Smooth muscle cell (in vitro differentiated cells): ENCODE measurements at regions not wholly inside any gene's neighbourhood (a gene's known extent, or its start where the extent isn't known, plus 50 kb on each side); places are given as distances from the start of the nearest gene placed in this dataset.

Source experiments
- DNase-seq: peaks from one replicate; lab custom pipeline; 2025; ENCODE audit not compliant: unreplicated experiment; lab: John Stamatoyannopoulos, UW
- H2AFZ ChIP-seq: fragments of 200-600 bp; sonication (generic); 2 replicates; pipeline ENCODE4 v1.6.0; 2016; ENCODE audit warnings: antibody characterized with exemption, low read depth, mild to moderate bottlenecking
- H3F3A ChIP-seq: fragments of 200-600 bp; sonication (generic); 2 replicates; pipeline ENCODE4 v1.6.0; 2017; ENCODE audit warnings: antibody characterized with exemption, low read depth
- H3K27ac ChIP-seq: fragments of 200-600 bp; sonication (generic); 2 replicates; pipeline ENCODE4 v1.5.1; 2016; ENCODE audit warnings: low read depth, mild to moderate bottlenecking
- H3K27me3 ChIP-seq: fragments of 200-600 bp; sonication (generic); 2 replicates; pipeline ENCODE4 v1.6.1; 2016; ENCODE audit warnings: low read depth, mild to moderate bottlenecking
- H3K36me3 ChIP-seq: fragments of 200-600 bp; sonication (generic); 2 replicates; pipeline ENCODE4 v1.5.1; 2016; ENCODE audit warnings: low read depth
- H3K4me1 ChIP-seq: fragments of 200-600 bp; sonication (generic); 2 replicates; pipeline ENCODE4 v1.5.1; 2016; ENCODE audit warnings: low read depth
- H3K4me2 ChIP-seq: fragments of 200-600 bp; sonication (generic); 2 replicates; pipeline ENCODE4 v1.6.0; 2016; ENCODE audit warnings: mild to moderate bottlenecking
- H3K4me3 ChIP-seq: fragments of 200-600 bp; sonication (generic); 2 replicates; pipeline ENCODE4 v1.5.1; 2016; ENCODE audit warnings: mild to moderate bottlenecking
- H3K79me2 ChIP-seq: fragments of 200-600 bp; sonication (generic); 2 replicates; pipeline ENCODE4 v1.6.0; 2016; ENCODE audit warnings: low read depth, mild to moderate bottlenecking
- H3K9ac ChIP-seq: fragments of 200-600 bp; sonication (generic); 2 replicates; pipeline ENCODE4 v1.6.0; 2016; ENCODE audit warnings: low read depth
- H3K9me3 ChIP-seq: fragments of 200-600 bp; sonication (generic); replicated peaks from 2 replicates; pipeline ENCODE4 v1.5.1; 2016; ENCODE audit warnings: low read depth
- H4K20me1 ChIP-seq: fragments of 200-600 bp; sonication (generic); 2 replicates; pipeline ENCODE4 v1.6.0; 2016; ENCODE audit warnings: low read depth
- WGBS: methylation state at CpG from one replicate; pipeline ENCODE4 v1.1.7; 2016; ENCODE audit warnings: low lambda C conversion rate; 5-methylcytosine and 5-hydroxymethylcytosine counted together
- TF ChIP-seq, protein P1 (sequence below): fragments of 200-600 bp; sonication (generic); IDR thresholded peaks from 2 replicates; pipeline ENCODE4 v1.5.1; 2017; ENCODE audit warnings: borderline replicate concordance, mild to moderate bottlenecking, antibody characterized with exemption; ENCODE audit not compliant: insufficient read depth, poor library complexity, severe bottlenecking

DNA sequence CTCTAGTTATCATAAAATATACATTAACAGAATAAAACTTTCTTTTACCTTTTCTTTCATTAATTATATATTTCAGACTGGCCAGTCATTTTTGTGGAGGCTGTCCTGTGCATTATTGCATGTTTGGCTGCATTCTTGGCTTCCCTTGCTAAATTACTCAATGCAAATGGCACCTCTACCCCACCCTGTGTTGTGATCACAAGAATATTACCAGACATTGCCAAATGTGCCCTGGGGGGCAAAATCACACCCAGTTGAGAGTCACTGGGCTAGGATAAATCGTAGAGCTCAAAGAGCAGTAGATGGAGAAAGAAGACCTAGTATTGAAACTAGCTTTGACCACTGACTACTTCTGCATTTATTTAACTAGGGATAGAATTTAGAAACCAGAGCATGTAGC is 1257.8 kb upstream of the TENM4 start:
- Histone ChIP-seq H3K4me3 (no peak overlapping the region), H3K27ac (peak overlapping the region; percentile 75), H3K4me2 (no peak overlapping the region), H3K4me1 (no peaks in the 10 kb centered on the region), H3K9ac (no peak overlapping the region), H3K27me3 (no peaks in the 10 kb centered on the region), H3F3A (no peaks in the 10 kb centered on the region), H3K36me3 (no peaks in the 10 kb centered on the region), H3K79me2 (no peaks in the 10 kb centered on the region), H2AFZ (no peak overlapping the region), H3K9me3 (no peaks in the 10 kb centered on the region), H4K20me1 (no peaks in the 10 kb centered on the region)
- DNase-seq = no peak
- TF ChIP-seq, protein P1, sequence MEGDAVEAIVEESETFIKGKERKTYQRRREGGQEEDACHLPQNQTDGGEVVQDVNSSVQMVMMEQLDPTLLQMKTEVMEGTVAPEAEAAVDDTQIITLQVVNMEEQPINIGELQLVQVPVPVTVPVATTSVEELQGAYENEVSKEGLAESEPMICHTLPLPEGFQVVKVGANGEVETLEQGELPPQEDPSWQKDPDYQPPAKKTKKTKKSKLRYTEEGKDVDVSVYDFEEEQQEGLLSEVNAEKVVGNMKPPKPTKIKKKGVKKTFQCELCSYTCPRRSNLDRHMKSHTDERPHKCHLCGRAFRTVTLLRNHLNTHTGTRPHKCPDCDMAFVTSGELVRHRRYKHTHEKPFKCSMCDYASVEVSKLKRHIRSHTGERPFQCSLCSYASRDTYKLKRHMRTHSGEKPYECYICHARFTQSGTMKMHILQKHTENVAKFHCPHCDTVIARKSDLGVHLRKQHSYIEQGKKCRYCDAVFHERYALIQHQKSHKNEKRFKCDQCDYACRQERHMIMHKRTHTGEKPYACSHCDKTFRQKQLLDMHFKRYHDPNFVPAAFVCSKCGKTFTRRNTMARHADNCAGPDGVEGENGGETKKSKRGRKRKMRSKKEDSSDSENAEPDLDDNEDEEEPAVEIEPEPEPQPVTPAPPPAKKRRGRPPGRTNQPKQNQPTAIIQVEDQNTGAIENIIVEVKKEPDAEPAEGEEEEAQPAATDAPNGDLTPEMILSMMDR = no peak
- WGBS = 87% methylated on average over 1 of the region's 1 CpG

DNA sequence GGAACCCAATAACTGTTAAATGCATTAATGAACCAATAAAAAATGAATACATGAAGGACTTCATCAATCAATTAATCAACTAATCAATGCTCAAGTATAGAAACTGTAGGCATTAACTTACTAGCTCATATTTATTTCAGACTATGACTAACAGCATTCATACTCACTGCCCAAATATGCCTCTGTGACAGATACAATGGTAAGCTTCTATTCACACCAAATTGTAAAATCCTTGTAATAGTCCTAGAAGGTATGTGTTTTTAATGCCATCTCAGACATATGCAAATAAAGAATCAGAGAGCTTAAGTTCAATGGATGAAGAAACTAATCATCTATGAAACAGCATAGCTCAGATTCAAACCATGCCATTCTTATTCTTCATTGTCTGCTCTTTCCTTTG is 1253.6 kb upstream of the TENM4 start:
- Histone ChIP-seq H3K9me3 (no peaks in the 10 kb centered on the region), H3K27ac (no peak overlapping the region), H3F3A (no peaks in the 10 kb centered on the region), H2AFZ (no peak overlapping the region), H3K36me3 (no peaks in the 10 kb centered on the region), H3K9ac (no peak overlapping the region), H3K4me3 (no peak overlapping the region), H3K27me3 (no peaks in the 10 kb centered on the region), H3K79me2 (no peaks in the 10 kb centered on the region), H4K20me1 (no peaks in the 10 kb centered on the region), H3K4me1 (no peaks in the 10 kb centered on the region), H3K4me2 (no peak overlapping the region)
- TF ChIP-seq, protein P1 = no peak
- no peak for DNase-seq

DNA sequence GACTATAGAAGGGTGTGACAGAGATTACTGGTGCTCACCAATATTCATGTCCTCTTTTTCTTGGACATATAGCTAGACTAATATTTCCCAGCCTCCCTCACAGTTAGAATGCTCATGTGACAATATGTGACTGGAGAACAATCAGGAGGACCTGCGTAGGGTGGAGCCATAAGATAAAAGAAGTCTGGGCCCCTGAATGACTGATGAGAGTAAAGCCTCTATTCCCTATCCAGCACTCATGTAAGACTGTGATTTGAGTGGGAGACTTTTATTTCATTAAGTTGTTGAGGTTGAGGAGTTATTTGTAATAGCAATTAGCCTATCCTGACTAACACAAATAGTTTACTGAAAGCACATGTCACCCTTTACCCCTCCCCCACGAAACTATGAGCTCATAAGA is 1247.1 kb upstream of the TENM4 start:
- no peak for DNase-seq
- no peaks in the 10 kb centered on the region for H4K20me1 ChIP-seq
- H3K79me2 ChIP-seq = no peaks in the 10 kb centered on the region
- WGBS = 92% methylated on average over 2 of the region's 2 CpGs
- H2AFZ ChIP-seq = no peak overlapping the region
- no peak overlapping the region for H3K4me2 ChIP-seq
- H3K27me3 ChIP-seq = no peaks in the 10 kb centered on the region
- TF ChIP-seq, protein P1 = no peak
- no peaks in the 10 kb centered on the region for H3K36me3 ChIP-seq
- no peaks in the 10 kb centered on the region for H3F3A ChIP-seq
- H3K27ac ChIP-seq = no peak overlapping the region
- H3K9me3 ChIP-seq = no peaks in the 10 kb centered on the region
- H3K4me3 ChIP-seq = no peak overlapping the region
- no peak overlapping the region for H3K9ac ChIP-seq
- no peaks in the 10 kb centered on the region for H3K4me1 ChIP-seq

DNA sequence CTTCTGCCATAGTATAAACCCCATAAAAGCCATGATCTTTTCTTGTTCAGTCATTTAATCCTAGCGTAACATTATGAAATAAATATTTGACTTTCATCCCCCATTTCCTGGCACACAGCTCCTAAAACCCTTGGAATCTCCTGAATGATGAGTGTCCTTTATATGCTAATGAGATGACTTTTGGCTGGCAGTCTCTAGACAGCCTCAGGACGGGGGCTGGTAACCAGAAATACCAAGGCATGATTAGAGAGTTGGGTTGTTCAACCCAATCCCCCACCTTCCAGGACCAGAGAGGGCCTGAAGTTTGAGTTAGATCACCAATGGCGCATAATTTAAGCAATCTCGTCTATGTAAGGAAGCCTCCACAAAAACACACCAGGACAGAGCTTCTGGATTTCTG is 1246.1 kb upstream of the TENM4 start:
- Histone ChIP-seq H3K9me3 (no peaks in the 10 kb centered on the region), H3K4me3 (no peak overlapping the region), H3F3A (no peaks in the 10 kb centered on the region), H3K27me3 (no peaks in the 10 kb centered on the region), H3K9ac (no peak overlapping the region), H3K27ac (no peak overlapping the region), H3K4me1 (no peaks in the 10 kb centered on the region), H3K36me3 (no peaks in the 10 kb centered on the region), H3K4me2 (no peak overlapping the region), H2AFZ (no peak overlapping the region), H4K20me1 (no peaks in the 10 kb centered on the region), H3K79me2 (no peaks in the 10 kb centered on the region)
- DNase-seq = no peak
- 90% methylated on average over 4 of the region's 4 CpGs for WGBS
- TF ChIP-seq, protein P1 = no peak
